Stimulated activated CD8-positive, alpha-beta memory T cell treated with anti-CD3 and anti-CD28 coated beads, Interleukin-4, amount 100 ng/mL, for 4 hours (primary cell): ENCODE measurements at regions not wholly inside any gene's neighbourhood (a gene's known extent, or its start where the extent isn't known, plus 50 kb on each side); places are given as distances from the start of the nearest gene placed in this dataset.
"Not testable (repeated sequence)": the region's sequence is repeated elsewhere in the genome, so short reads cannot be mapped to it uniquely, and the experiment has no call there.

Experiments
- DNase-seq, 2 donors: peaks; one replicate each; pipeline ENCODE4 v3.0.0-alpha.2; 2020; ENCODE audit warnings: low read depth in 2 of 2, low spot score in 1 of 2

- DNase-seq, result no peak
Observed at GRCh38 chr2:58767828-58768714, 526.9 kb upstream of the FANCL start.

GRCh38 chr2:58764338-58765104 lies 523.4 kb upstream of the FANCL start:
- DNase-seq, result no peak

- no peak for DNase-seq
Observed at GRCh38 chr2:58762176-58762781, 521.2 kb upstream of the FANCL start.

GRCh38 chr2:58757971-58758370 lies 516.8 kb upstream of the FANCL start:
- DNase-seq, result no peak

- no peak for DNase-seq
Observed at GRCh38 chr2:58756336-58756735, 515.2 kb upstream of the FANCL start.

GRCh38 chr2:58752507-58752906 lies 511.4 kb upstream of the FANCL start:
- not testable (repeated sequence) for DNase-seq

- DNase-seq, result not testable (repeated sequence)
Observed at GRCh38 chr2:58751676-58752075, 510.6 kb upstream of the FANCL start.

GRCh38 chr2:58749041-58749440 lies 507.9 kb upstream of the FANCL start:
- no peak for DNase-seq

GRCh38 chr2:58745334-58745733 lies 504.2 kb upstream of the FANCL start:
- DNase-seq, result not testable (repeated sequence)

GRCh38 chr2:58740426-58740825 lies 499.3 kb upstream of the FANCL start:
- DNase-seq, result no peak

- no peak for DNase-seq
Observed at GRCh38 chr2:58739033-58739432, 497.9 kb upstream of the FANCL start.

- no peak for DNase-seq
Observed at GRCh38 chr2:58734365-58734764, 493.2 kb upstream of the FANCL start.

GRCh38 chr2:58732999-58733398 lies 491.9 kb upstream of the FANCL start:
- DNase-seq, result no peak

GRCh38 chr2:58731488-58731869 lies 490.4 kb upstream of the FANCL start:
- DNase-seq, result no peak

GRCh38 chr2:58730764-58731487 lies 489.8 kb upstream of the FANCL start:
- no peak for DNase-seq

- no peak for DNase-seq
Observed at GRCh38 chr2:58727981-58728656, 487.0 kb upstream of the FANCL start.

GRCh38 chr2:58721912-58722591 lies 480.9 kb upstream of the FANCL start:
- no peak for DNase-seq

GRCh38 chr2:58720770-58721697 lies 479.9 kb upstream of the FANCL start:
- DNase-seq, result no peak
